Transverse colon (tissue), 4 donors: ENCODE measurements at regions not wholly inside any gene's neighbourhood (a gene's known extent, or its start where the extent isn't known, plus 50 kb on each side); places are given as distances from the start of the nearest gene placed in this dataset.

Source experiments
- DNase-seq: peaks from one replicate; pipeline ENCODE4 v3.0.0-alpha.2; 2019
- H3K27ac ChIP-seq, 4 donors: fragments of 200-600 bp; sonication (generic); 2 replicates each; pipeline ENCODE4 v1.5.1; 2016 to 2018; ENCODE audit warnings: inconsistent platforms in 4 of 4
- H3K27me3 ChIP-seq: fragments of 200-600 bp; sonication (generic); 2 replicates; pipeline ENCODE4 v1.5.1; 2017; ENCODE audit warnings: inconsistent platforms
- H3K36me3 ChIP-seq, 4 donors: fragments of 200-600 bp; sonication (generic); 2 replicates each; pipeline ENCODE4 v1.5.1; 2017 to 2019; ENCODE audit warnings: inconsistent platforms in 4 of 4
- H3K4me1 ChIP-seq, 4 donors: fragments of 200-600 bp; sonication (generic); 2 replicates each; pipeline ENCODE4 v1.5.1; 2017 to 2020; ENCODE audit warnings: inconsistent platforms in 4 of 4
- H3K4me3 ChIP-seq, 4 donors: fragments of 200-600 bp; sonication (generic); 1 replicate in 1 of 4; 2 replicates in 3 of 4; pipeline versions ENCODE4 v1.5.1 to v1.6.1; 2017 to 2019; ENCODE audit warnings: inconsistent platforms in 4 of 4
- H3K9me3 ChIP-seq, 2 donors: fragments of 200-600 bp; sonication (generic); 2 replicates each; pipeline ENCODE4 v1.5.1; 2017 to 2019; ENCODE audit warnings: inconsistent platforms in 2 of 2
- EP300 ChIP-seq: sonication (generic); formaldehyde crosslinking; IDR thresholded peaks from one replicate; pipeline ENCODE4 v1.6.1; 2017; ENCODE audit warnings: antibody characterized with exemption, low read depth
- POLR2A ChIP-seq: fragments of 450-650 bp; IDR thresholded peaks from one replicate; pipeline ENCODE4 v1.6.1; 2016; ENCODE audit warnings: antibody characterized with exemption, mild to moderate bottlenecking, moderate library complexity
- POLR2AphosphoS5 ChIP-seq, 3 donors: sonication (generic); formaldehyde crosslinking; IDR thresholded peaks; one replicate each; pipeline ENCODE4 v1.6.1; 2016; ENCODE audit warnings: antibody characterized with exemption in 3 of 3
- WGBS, 2 donors: methylation state at CpG; one replicate each; pipeline ENCODE4 v1.1.5; 2018; ENCODE audit warnings: low coverage in 1 of 2; 5-methylcytosine and 5-hydroxymethylcytosine counted together
- in situ Hi-C, 4 donors: fragments of 200-750 bp; cut with MboI; loops; one replicate each; pipeline versions ENCODE4 v1.15.0 to v1.15.1; 2017; ENCODE audit warnings: low sequenced_read_pairs in 3 of 4, low pct_ligation_motif_present in 1 of 4, low pct_unique_long_range_greater_than_20kb in 1 of 4
- intact Hi-C: fragments of 100-400 bp; cut with DNase I; formaldehyde crosslinking; loops from one replicate; pipeline ENCODE4 v1.15.1; 2023; ENCODE audit warnings: low total_unique reads
- TF ChIP-seq, protein P1 (sequence below), 5 experiments: fragments of 200-600 bp in 3 of 5; fragments of 450-650 bp in 2 of 5; sonication (generic) in 3 of 5; IDR thresholded peaks; 1 replicate in 2 of 5; 2 replicates in 3 of 5; pipeline ENCODE4 v1.5.1; 2016 to 2017; ENCODE audit warnings: antibody characterized with exemption in 5 of 5, inconsistent platforms in 3 of 5, mild to moderate bottlenecking in 2 of 5, moderate library complexity in 1 of 5

DNA sequence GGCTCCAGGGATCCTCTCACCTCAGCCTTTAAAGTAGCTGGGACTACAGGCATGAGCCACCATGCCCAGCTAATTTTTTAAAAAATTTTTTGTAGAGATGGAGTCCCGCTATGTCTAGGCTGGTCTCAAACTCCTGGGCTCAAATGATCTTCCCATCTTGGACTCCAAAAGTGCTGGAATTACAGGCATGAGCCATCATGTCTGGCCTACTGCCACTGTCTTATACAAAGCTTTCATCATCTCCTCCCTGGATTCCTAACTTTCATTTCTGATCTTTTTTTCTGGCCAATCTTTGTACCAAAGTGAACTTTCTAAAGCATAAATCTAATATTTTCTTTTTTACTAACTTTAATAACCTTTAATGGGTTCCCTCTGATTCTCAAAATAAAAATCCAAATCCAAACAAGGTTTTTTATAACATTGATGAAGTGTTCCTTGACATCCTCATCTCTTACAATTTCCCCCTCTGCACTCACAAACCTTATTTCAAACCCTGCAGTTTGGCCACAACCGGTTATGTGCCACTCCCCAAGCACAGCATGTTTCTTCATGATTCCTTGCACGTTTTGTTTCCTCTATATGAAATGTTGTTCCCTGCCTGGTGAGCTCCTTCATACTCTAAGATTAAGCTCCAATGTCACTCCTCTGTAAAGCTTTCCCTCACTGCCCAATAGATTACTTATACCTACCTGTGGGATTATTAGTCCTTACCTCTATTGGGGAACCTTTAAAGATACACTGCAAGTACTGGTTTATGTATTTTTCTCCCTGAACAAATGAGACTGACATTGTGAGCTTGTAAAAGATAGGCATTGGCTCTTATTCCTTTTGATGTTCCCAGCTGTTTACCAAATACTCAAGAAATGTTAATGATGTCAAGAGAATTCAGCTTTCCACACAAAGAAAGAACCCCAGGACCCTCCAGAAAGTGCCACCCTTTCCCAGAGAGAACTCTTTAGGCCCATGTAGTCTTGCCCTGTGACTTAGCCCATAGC is 101.7 kb downstream of the HOXA1 start:
- H3K4me3 ChIP-seq = no peak overlapping the region
- no peak for DNase-seq
- intact Hi-C loops (no loop called here), in situ Hi-C loops (no loop called here)
- H3K9me3 ChIP-seq = peaks cover 7 to 9% of the 10 kb centered on the region in 2 donors
- no peaks in the 10 kb centered on the region for H3K36me3 ChIP-seq
- 47 to 58% methylated on average over 3 of the region's 3 CpGs for WGBS, 2 donors
- no peak overlapping the region for H3K27ac ChIP-seq
- H3K4me1 ChIP-seq = no peaks in the 10 kb centered on the region
- no peak for TF ChIP-seq EP300
- no peak for TF ChIP-seq POLR2A
- no peak for TF ChIP-seq POLR2AphosphoS5 (IDR thresholded peaks at IDR 0.05)
- TF ChIP-seq, protein P1, sequence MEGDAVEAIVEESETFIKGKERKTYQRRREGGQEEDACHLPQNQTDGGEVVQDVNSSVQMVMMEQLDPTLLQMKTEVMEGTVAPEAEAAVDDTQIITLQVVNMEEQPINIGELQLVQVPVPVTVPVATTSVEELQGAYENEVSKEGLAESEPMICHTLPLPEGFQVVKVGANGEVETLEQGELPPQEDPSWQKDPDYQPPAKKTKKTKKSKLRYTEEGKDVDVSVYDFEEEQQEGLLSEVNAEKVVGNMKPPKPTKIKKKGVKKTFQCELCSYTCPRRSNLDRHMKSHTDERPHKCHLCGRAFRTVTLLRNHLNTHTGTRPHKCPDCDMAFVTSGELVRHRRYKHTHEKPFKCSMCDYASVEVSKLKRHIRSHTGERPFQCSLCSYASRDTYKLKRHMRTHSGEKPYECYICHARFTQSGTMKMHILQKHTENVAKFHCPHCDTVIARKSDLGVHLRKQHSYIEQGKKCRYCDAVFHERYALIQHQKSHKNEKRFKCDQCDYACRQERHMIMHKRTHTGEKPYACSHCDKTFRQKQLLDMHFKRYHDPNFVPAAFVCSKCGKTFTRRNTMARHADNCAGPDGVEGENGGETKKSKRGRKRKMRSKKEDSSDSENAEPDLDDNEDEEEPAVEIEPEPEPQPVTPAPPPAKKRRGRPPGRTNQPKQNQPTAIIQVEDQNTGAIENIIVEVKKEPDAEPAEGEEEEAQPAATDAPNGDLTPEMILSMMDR (IDR thresholded peaks at IDR 0.05) = no peak
- no peaks in the 10 kb centered on the region for H3K27me3 ChIP-seq

DNA sequence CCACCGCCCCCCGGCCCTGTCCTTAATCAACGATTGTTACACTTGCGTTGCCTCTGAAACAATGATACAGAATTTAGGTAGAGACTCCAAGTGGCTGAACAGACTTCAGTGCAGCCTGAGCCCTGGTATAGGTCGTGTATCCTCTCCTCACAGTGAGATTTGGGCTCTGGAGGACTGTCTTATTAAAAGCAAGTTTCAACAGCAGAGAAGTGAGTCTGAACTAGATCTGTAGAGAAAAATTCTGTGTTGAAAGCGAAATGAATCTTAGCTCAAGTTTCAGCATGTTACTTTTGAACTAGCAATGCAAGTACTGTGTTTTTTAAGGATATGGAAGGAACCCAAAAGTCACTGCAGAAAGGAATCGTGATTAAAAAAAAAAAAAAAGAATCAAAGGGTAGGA is 103.1 kb downstream of the HOXA1 start:
- H3K27me3 ChIP-seq = no peaks in the 10 kb centered on the region
- WGBS, 2 donors = 83 to 87% methylated on average over 7 of the region's 7 CpGs
- DNase-seq = no peak
- in situ Hi-C loops = no loop called here
- no peaks in the 10 kb centered on the region for H3K36me3 ChIP-seq
- no peak for TF ChIP-seq POLR2AphosphoS5 (IDR thresholded peaks at IDR 0.05)
- TF ChIP-seq, protein P1 (IDR thresholded peaks at IDR 0.05) = no peak
- no peak for TF ChIP-seq POLR2A
- TF ChIP-seq EP300 = no peak
- H3K4me1 ChIP-seq = no peaks in the 10 kb centered on the region
- H3K27ac ChIP-seq = no peak overlapping the region
- intact Hi-C loops = no loop called here
- H3K4me3 ChIP-seq = no peak overlapping the region
- H3K9me3 ChIP-seq = no peaks in the 10 kb centered on the region

GRCh38 chr7:26991796-26992195 is 104.0 kb downstream of the HOXA1 start:
- Histone ChIP-seq H3K9me3 (no peaks in the 10 kb centered on the region), H3K4me1 (no peaks in the 10 kb centered on the region), H3K27ac (no peak overlapping the region), H3K4me3 (no peak overlapping the region), H3K27me3 (no peaks in the 10 kb centered on the region), H3K36me3 (no peaks in the 10 kb centered on the region)
- WGBS, 2 donors = 85 to 89% methylated on average over 6 of the region's 6 CpGs
- DNase-seq = no peak
- intact Hi-C loops (no loop called here), in situ Hi-C loops (no loop called here)
- no peak for TF ChIP-seq POLR2AphosphoS5 (IDR thresholded peaks at IDR 0.05)
- TF ChIP-seq POLR2A = no peak
- TF ChIP-seq, protein P1 (IDR thresholded peaks at IDR 0.05) = no peak
- TF ChIP-seq EP300 = no peak

DNA sequence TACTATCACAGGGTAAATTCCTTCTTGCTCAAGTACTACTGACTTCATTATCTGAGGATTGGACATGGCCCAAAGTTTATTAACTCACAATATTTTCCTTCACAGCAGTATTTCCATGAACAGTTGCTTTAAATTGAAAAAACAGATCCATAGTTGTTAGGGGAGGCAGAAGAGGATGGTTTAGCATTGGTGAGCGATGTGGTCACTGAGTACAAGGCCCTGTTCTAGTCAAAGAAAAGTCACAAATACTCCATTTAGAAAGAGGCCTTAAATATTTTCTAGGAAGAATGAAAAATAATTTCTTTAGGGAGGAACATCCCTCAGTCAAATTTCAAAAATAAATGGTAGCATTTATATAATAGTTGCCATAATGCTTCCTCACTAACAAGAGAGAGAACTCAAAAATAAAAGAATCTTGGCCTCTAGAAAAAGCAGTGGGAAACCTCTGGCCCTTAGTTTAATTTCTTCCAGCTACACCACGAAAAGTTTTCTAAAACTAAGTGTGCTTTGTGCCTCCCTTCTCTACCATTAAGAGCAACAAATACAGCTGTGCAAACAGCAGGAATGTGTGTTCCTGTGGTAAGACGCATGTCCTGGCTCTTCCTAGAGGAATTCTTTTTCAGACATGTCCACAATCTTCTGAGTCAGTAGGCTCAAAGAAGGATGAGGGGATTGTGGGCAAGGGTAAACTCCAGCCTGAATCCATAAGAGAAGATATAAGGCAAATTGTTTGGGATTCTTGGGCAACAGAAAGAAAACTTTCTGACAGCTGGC is 105.7 kb downstream of the HOXA1 start:
- Histone ChIP-seq H3K36me3 (no peaks in the 10 kb centered on the region), H3K9me3 (no peaks in the 10 kb centered on the region), H3K4me3 (no peak overlapping the region), H3K4me1 (no peaks in the 10 kb centered on the region), H3K27me3 (no peaks in the 10 kb centered on the region), H3K27ac (no peak overlapping the region)
- 55 to 70% methylated on average over 3 of the region's 3 CpGs for WGBS, 2 donors
- intact Hi-C loops = no loop called here
- TF ChIP-seq POLR2AphosphoS5 (IDR thresholded peaks at IDR 0.05) = no peak
- TF ChIP-seq, protein P1 (IDR thresholded peaks at IDR 0.05) = no peak
- no peak for TF ChIP-seq POLR2A
- TF ChIP-seq EP300 = no peak
- in situ Hi-C loops = no loop called here
- DNase-seq = no peak
